ENCODE measurements at regions not wholly inside any gene's neighbourhood (a gene's known extent, or its start where the extent isn't known, plus 50 kb on each side); places are given as distances from the start of the nearest gene placed in this dataset.

DNA sequence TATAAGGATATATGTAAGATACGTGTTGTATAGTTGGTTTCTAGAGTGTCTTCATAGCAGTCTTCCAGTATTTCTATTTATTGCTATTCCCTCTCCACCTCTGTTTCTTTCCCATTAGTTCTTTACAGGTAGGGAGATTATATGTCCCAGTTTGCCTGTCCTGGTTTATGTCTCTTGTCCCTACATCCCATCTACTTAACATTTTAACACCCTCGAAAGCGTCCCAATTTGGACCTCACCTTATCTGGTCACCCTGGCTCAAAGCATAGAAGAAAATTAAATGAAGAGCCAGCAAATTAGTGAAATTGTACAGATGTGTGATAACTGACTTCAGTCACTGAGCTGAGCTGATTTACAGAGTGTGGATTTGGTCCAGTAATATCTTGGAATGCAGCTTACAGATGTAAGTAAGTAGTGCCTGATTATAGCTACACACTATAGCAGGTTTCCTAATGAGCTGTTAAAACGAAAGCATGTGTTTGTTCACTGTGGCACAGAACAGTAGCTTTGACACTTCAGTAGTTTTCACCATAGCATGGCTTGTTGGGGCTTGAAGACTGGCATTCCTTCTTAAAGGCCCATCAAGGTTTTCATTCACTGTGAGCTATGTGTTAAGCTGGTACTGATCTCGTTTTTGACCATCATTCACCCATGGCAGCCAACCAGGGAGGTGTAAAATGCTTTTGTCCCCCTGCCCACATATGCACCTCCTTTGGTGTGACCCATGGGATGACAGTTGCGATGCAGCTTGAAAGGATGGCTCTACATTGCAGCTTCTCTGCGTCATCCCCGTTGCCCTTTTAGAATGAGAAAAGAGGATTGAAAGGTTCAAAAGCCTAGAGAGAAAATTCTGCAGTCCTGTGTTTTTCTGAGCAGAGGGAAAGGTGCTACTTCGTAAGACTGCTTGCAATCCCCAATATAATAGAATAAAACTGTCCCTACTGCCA is 192.1 kb upstream of the DMRT1 start:
- no peak for TF ChIP-seq CTCF (conservative IDR thresholded peaks at IDR 0.05; ENCODE audit: low read depth, low read length)
- TF ChIP-seq EZH2 (IDR thresholded peaks at IDR 0.05; ENCODE audit: low read length, unreplicated experiment) = no peak
- TF ChIP-seq EZH2phosphoT487 (IDR thresholded peaks at IDR 0.05; ENCODE audit: borderline replicate concordance, low read length) = no peak
